B cell (primary cell): ENCODE measurements at regions not wholly inside any gene's neighbourhood (a gene's known extent, or its start where the extent isn't known, plus 50 kb on each side); places are given as distances from the start of the nearest gene placed in this dataset.

Experiments used
- EZH2 ChIP-seq: IDR thresholded peaks from 2 replicates; pipeline ENCODE4 v1.6.1; 2012; ENCODE audit warnings: borderline replicate concordance, low read depth, mild to moderate bottlenecking, moderate library complexity, low read length; ENCODE audit not compliant: insufficient read depth, poor library complexity, severe bottlenecking
- TF ChIP-seq, protein P1 (sequence below): fragments of 200-600 bp; IDR thresholded peaks from one replicate; pipeline ENCODE4 v1.8.0; 2022; ENCODE audit warnings: antibody characterized with exemption, mild to moderate bottlenecking

DNA sequence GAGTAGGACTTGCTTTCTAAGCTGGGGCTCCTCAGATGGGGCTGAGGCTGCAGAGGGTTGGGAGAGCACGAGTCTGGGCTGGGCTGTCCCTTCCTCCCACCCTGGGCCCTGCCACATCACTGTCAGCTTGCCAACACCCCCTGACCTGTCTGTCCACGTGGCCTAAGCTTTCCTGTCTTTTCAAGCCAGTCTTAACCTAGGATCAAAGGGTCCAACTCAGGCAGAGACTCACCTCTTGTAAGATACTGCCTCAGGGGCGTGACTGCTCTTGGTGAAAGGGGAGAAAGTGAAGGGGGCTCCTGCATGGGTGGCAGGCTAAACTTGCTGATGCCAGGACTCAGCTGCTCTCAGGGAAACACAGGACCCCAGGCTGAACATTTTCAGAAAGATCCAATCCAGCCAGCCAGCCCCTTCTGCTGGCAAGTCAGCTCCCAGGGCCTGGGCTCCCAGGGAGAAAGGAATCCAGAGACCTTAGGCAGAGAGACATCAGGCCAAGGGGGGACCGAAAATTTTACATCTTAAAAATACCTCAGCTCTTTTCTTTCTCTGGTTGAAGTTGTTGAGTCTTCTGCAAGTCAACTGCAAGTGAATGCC, 144.2 kb upstream of the ID2 start:
- TF ChIP-seq, protein P1, sequence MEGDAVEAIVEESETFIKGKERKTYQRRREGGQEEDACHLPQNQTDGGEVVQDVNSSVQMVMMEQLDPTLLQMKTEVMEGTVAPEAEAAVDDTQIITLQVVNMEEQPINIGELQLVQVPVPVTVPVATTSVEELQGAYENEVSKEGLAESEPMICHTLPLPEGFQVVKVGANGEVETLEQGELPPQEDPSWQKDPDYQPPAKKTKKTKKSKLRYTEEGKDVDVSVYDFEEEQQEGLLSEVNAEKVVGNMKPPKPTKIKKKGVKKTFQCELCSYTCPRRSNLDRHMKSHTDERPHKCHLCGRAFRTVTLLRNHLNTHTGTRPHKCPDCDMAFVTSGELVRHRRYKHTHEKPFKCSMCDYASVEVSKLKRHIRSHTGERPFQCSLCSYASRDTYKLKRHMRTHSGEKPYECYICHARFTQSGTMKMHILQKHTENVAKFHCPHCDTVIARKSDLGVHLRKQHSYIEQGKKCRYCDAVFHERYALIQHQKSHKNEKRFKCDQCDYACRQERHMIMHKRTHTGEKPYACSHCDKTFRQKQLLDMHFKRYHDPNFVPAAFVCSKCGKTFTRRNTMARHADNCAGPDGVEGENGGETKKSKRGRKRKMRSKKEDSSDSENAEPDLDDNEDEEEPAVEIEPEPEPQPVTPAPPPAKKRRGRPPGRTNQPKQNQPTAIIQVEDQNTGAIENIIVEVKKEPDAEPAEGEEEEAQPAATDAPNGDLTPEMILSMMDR = no peak
- TF ChIP-seq EZH2 = no peak
